HG03139 (cell line): ENCODE measurements at regions not wholly inside any gene's neighbourhood (a gene's known extent, or its start where the extent isn't known, plus 50 kb on each side); places are given as distances from the start of the nearest gene placed in this dataset.
"Not testable (repeated sequence)": the region's sequence is repeated elsewhere in the genome, so short reads cannot be mapped to it uniquely, and the experiment has no call there.

ENCODE experiments used
- ATAC-seq: cut with Tn5 transposase; IDR thresholded peaks from one replicate; pipeline ENCODE4 v1.9.1; 2021; ENCODE audit not compliant: unreplicated experiment

DNA sequence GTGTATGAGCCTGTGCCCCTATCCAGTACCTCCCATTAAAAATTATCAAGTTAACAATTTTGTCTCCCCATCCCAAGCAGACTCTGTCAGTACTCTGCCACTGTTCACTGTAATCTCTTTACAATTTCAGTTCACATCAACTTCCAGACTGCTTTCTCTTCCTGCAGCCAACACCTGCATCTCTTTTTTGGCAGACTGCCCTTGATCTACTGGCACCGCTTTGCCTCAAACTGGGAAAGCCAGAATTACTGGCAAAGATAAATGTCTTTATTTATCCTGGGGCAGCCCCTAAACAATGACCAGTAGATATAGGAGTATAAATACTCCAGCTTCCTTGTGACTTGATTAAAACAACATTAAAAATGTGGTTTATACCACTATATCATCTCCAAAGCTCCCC is 494.1 kb downstream of the ZNF385D start:
- no peak for ATAC-seq

DNA sequence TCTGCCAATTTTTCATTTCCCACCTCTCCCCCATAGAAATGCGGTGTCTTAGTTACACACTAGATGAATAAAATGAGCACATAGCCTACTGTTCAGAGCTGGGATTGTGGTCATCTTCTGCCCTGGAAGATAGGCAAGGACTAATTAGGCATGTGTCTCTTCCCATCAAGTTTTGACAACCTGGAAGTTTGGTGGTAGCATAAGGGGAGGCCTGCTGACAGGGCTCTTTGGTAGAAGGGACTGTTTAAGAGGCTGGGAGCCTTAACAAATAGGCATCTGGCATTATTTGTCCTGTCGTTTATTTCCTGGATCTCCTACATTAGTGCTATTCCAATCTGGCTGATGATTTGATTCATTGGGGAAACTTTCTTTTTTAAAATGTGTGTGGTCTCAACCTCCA is 512.3 kb downstream of the ZNF385D start:
- no peak for ATAC-seq

DNA sequence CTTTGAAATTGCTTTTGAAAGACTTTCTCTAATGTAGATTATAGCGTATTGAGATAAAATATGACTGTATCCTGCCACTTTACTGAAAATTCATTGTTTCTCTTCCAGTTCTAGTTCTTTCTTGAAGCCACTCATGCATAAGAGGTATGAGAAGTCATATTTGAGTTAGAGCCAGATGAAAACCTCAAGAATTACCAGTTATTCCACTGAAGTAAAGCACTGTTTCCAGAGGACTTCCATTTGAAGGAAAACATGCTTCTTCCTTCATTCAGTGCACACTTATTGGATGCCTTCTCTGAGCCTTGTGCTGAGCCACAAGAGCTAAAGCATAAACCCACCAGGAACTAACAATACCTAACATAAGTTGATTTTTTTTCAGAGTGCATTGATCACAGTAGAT is 513.4 kb downstream of the ZNF385D start:
- no peak for ATAC-seq

DNA sequence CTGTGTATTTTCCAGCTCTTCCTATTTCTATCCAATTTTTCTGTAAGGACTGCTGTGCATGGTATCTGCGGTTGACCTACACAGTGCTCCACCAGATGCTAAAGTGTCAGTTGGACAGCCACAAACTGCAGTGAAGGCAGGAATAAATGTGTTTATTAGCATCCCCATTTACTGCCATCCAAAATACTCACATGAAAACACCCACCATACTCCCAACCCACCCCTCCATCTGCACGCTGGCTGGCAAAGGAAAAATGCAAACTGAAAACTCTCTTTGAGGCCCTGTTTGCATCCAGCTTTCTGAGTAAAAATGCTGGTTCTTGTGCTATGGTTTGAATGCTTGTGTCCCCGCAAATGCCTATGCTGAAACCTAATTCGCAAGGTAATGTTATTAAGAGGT is 515.5 kb downstream of the ZNF385D start:
- no peak for ATAC-seq

DNA sequence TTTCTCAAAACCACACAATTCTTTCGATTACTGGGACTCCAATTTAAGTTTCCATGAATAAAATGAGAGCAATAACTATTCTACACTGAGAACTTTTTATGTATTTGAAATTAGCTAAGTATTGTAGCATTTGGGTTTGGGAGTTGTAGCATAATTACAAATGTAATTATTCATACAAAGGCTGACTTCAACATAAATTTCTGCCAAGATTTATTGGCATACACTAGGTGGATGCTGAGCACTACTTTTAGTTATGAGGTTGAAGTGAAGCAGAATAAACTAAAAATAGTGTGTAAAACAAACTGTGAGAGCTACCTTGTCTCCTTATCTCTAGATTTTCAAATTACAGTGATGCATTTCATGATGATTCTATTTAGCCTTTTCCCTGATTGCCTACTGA is 516.1 kb downstream of the ZNF385D start:
- ATAC-seq: no peak

DNA sequence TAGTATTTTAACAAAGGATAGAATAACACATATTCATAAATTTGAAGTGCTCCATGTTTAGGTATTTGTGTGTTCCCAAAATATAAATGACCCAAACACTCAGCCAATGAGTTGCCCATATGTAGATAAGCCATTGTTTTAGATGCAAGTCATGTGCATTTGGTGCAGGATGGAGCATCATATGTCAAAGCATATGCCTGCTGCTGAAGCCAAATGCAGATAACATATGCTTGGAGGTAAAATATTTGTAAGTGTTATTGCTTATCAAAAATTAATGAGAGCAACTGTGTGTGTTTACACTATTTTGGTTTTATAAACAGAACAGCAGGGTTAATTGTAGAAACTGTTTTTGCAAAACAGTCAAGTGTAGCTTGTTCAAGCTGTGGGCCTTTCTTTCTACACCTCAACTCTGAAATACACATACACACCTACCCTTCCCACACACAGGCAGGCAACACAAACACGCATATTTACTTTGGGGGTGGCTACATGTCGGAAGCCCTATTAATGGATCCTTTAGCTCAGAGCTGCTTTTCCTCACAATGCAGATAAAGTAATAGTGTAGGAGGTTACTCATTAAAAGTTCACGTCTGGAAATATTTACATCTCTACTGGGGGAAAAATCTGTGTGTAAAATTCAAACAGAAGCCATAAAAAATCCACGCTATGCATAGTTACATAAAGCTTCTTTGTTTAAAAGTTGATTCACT is 521.4 kb downstream of the ZNF385D start:
- no peak for ATAC-seq

DNA sequence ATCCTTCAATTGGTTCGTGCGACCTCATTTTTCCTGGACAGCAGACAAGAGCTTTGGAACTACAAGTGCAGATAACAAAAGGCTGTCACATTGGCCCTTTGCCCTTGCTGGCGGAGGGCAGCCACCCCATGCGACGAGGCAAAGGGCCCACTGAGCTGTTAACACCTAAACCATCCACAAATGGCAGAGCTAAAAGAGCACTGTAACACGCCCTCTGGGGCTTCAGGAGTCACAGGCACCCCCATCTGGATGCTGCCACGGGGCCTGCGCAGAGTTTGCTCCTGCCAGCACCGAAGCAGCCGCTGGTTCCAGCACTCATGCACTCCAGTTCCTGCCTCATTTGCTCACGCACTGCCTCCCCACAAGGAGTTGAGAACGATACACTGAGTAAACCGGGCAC is 524.9 kb downstream of the ZNF385D start:
- no peak for ATAC-seq

DNA sequence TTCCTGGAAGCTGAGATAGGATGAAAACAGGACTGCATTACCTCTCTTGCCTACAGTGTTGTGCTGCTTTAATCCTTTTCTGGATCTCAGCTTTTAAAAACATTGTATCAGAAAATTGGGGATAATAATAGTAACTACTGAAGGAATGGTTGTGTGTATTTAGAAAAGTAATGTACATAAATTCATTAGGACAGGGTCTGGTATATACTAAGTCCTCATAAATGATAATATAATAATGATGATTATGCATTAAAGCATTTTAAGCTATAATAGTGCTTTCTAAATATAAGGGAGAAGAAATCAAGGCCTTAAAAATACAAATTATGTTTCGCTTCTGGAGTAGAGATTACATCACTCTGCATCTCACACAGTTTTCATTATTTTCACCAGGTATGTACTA is 530.1 kb downstream of the ZNF385D start:
- ATAC-seq: no peak

DNA sequence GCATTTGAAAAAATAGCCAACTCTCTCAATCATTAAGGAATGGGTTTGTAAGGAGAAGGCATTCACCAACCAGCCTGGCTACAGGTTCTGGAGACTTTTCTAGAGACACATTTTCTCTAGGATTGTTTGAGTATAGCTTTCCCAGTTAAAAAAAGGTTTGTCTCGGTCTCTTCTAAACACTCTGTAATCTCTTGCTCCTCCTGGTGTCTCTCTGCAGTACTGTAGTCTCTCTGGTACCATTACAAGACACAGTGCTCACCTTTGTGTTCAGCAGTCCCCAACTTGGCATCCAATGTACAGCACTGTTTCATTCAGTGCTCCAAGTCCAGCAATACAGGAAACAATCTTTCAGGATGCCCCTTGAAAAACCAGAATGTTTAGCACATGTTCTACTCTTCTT is 534.4 kb downstream of the ZNF385D start:
- no peak for ATAC-seq

DNA sequence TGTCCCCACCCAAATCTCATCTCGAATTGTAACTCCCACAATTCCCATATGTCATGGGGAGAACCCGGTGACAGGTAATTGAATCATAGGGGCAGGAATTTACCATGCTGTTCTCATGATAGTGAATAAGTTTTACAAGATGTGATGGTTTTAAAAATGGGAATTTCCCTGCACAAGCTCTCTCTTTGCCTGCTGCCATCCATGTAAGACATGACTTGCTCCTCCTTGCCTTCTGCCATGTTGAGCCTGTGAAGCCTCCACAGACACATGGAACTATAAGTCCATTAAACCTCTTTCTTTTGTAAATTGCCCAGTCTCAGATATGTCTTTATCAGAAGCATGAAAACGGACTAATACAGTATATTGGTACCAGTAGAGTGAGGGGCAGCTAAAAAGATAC is 546.9 kb downstream of the ZNF385D start:
- not testable (repeated sequence) for ATAC-seq

DNA sequence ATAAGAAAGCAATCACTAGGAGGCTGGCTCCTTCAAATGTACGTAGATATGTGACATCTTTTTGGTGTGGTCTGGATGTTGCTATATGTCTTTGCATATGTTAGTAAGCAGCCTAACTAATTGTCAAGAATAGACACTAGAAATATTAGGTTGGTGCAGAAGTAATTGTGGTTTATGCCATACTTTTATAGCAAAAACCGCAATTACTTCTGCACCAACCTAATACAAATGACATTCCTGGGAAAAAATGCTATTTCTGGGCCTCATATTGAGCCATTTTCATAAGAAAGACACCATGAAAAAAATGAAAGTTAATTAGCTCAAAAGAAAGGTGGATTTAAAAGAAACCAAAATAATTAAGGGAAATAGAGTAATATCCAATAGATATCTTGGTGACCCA is 555.8 kb downstream of the ZNF385D start:
- ATAC-seq: no peak

DNA sequence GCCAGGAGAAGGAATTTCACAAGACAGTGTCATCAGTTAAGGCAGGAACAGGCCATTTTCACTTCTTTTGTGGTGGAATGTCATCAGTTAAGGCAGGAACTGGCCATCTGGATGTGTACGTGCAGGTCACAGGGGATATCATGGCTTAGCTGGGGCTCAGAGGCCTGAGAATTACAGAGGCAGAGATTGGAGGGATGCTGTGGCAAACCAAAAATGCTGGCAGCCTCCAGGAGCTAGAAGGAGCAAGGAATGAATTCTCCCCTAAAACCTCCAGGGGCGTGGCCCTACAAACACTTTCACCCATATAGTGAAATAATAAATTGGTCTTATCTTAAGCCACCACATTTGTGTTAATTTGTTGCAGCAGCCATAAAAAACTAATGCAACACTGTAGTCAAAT is 557.0 kb downstream of the ZNF385D start:
- ATAC-seq: not testable (repeated sequence)

DNA sequence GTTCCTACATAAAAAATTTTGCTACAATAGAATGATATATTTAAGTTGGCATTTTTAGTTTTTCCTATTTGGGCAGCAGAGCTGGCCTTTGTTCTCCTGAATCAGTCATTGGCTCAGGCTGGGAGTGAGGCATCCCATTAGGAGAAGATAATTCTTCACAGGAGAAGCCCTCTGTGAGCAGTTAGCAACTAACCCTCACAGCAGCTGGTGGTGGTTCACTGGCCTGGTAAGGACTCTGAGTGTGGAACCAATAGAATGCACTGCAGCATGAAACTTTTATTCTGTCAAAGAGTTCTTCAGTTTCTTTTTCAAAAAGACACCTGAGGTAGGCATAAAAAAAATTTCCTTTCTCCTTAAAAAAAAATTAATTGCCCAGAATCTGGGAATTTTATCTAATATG is 562.6 kb downstream of the ZNF385D start:
- ATAC-seq: no peak

DNA sequence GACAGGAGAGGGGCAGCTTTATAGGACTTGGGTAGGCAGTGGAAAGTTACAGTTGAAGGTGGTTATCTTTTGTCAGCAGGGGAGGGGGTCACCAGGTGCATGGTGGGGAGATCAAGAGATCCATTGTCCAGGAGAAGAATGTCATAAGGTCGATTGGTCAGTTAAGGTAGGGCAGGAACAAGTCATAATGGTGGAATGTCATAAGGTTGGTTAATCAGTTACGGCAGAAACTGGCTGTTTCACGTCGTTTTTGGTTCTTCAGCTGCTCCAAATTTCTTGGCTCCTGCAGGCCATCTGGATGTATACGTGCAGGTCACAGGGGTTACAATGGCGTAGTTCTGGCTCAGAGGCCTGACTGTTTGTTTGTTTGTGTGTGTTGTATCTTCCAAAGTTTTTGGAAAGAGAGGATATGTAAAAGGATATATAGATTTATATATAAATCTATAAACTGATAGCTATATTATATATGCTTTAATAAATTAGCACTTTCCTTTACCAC is 565.1 kb downstream of the ZNF385D start:
- ATAC-seq: no peak

DNA sequence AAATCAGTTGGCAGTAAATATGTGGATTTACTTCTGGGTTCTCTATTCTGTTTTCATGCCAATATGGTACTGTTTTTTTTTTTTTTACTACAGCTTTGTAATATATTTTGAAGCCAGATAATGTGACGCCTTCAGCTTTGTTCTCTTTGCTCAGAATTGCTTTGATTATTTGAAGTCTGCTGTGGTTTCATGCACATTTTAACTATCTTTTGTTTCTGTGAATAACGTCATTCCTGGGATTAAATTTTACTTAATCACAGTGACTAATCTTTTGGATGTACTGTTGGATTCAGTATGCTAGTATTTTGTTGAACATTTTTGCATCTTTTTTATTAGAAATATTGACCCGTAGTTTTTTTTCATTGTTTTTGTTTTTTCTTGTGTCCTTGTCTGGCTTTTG is 576.5 kb downstream of the ZNF385D start:
- ATAC-seq: no peak

DNA sequence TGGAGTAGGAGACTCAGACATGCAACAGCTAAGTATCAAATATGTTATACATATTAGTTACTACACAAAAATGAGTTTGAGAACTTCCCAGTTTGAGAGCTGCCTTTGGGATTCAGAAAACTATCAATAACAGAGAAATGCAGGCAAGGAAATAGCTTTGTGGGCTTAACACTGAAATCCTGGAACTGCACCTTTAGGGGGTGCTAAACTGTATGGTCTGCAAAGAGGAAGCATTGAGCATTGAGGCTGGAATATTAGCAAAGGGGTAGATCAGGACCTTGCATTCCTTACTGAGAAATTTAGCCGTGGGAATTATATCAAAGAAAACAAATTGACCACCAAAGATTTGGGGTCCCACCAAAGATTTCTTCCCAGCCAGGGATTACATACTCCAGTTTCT is 580.0 kb downstream of the ZNF385D start:
- no peak for ATAC-seq

DNA sequence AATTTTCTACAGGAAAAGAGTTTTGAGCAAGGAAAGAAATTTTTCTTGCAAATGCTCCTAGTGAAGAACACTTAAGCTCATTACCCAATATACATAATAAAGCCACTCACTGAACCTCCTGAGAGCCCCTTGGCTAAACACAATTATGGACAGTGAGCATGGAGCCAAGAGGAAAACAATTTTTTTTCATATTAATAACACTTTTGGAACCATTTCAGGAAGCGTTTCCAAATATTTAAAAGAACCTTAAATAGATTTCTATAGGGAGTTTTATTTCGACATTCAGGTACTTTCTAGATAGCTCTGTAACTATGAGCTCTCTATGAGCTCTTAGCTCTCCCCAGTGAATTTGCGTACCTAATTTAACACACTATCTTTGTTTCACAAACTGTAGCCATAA is 581.1 kb downstream of the ZNF385D start:
- no peak for ATAC-seq

DNA sequence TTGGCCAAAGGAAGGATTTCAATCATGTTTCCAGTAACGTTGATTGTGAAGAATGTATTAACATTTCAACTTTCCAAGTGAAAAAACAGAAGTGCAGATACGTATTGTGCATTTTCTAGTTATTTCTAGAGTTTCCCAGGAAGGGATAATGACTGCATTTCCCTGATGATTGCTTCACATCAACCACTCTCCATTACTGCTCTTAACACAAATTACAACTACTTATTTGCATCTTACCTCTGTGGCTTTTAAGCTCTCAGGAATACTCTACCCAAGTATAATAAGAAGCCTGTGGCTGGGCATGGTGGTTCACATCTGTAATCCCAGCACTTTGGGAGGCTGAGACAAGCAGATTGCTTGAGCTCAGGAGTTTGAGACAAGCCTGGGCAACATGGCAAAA is 582.5 kb downstream of the ZNF385D start:
- no peak for ATAC-seq

DNA sequence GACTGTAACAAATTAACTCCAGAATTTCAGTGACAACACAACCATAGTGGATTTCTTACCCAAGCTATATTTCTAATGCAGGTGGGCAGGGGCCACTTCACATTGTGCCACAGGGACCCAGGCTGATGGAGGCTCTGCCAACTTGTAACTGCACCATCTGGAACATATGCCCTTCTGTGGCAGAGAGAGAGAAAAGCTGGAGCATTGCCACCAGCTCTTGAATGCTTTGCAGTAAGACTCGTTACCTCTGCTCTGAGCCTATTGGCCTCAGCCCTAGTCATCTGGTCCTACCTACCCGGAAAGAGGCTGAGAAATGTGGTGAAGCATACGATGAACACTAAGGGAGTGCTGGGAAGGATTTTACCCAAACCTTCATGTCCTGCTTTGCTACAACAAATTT is 587.1 kb downstream of the ZNF385D start:
- no peak for ATAC-seq

DNA sequence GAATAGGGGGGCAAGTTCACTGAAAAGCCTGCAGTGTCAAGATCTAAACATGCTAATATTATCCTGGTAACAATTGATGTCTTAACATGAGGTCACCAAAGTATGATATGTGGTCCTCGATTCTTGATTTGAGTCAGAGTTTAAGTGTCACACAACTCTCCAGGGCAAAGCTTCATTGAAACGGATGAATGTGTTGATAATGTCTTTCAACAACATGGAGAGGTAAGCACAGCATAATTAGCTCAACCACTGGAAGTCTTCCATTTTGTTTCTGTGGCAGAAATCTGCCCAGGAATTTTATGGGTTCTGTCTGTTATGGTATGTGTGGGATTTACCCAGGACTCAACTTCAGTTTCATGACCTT is 591.5 kb downstream of the ZNF385D start:
- ATAC-seq: no peak

DNA sequence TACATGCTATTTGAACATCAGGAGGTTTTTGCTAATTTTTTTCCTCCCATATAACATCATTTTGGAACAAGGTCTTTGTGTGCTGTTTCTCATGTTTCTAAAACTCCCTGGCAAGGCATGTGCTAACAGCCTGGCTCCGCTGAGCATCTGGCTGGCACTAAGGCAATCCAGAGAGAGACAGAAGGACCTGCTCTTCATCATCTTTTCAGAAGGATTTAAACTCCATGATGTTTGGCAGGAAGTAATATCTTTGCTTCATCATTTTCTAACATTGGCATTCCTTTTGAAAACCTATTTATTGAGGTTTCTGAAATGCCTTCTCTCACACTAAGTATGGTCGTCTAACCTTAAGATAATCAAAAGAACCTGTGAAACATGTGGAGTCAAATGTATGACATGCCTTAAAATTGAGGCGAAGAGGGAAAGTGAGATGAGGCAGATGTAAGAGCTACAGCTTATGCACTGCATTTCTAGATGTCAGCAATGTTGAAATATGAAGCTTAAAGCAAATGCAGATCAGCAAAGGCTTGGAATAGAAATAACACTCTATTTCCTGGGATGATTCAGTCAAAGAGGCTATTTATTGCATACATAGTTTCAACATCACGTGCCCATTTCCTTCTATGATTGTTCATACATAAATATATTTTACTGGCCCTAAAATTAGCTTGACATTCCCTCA is 592.0 kb downstream of the ZNF385D start:
- ATAC-seq: no peak

DNA sequence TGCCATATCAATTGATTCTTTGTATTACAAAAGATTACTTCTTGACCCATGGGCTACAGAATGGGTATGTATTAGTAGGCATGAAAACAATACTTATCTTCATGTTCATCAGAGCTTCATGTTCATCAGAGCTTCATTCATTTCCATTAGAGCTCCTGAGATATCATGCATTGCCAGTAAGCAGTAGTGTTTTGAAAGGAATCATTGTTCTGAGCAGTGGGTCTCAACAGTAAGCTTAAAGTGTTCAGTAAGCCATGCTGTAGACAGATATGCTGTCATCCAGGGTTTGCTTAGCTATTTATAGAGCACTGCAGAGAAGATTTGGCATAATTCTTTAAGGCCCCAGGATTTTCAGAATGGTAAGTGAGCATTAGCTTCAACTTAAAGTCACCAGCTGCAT is 596.1 kb downstream of the ZNF385D start:
- no peak for ATAC-seq

DNA sequence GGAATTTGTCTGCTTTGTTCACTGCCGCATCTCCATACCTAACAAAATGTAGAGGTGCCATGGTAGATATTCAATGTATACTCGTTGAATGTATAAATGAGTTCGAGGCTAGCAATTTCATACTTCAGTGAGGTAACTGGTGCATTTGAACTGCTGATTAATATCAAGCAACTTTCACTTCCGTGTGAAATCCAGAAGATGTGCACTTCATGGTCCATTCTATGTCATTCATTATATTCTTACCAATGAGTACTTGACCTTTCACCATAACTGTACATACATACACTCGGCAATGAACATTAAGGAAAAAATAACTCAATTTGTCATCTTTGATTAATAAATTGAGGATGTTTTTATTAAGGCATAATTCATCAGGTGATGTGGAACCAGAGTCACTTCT is 598.5 kb downstream of the ZNF385D start:
- no peak for ATAC-seq
